Keratinocyte (primary cell): ENCODE measurements at regions not wholly inside any gene's neighbourhood (a gene's known extent, or its start where the extent isn't known, plus 50 kb on each side); places are given as distances from the start of the nearest gene placed in this dataset.

Source experiments
- CTCF ChIP-seq, 3 experiments: IDR thresholded peaks in 1 of 3; conservative IDR thresholded peaks in 1 of 3; optimal IDR thresholded peaks in 1 of 3; 2 replicates in 2 of 3; 3 replicates in 1 of 3; pipeline versions ENCODE3 to v1.5.1; 2011; ENCODE audit warnings: low read length in 3 of 3, mild to moderate bottlenecking in 3 of 3, moderate library complexity in 2 of 3, control low read depth in 1 of 3, inconsistent platforms in 1 of 3; ENCODE audit not compliant: insufficient read depth in 2 of 3; ENCODE audit errors: extremely low read depth in 1 of 3
- EZH2 ChIP-seq: IDR thresholded peaks from one replicate; pipeline ENCODE4 v1.6.1; 2012; ENCODE audit warnings: inconsistent platforms, mild to moderate bottlenecking, low read length, moderate library complexity

- TF ChIP-seq CTCF (optimal IDR thresholded peaks at IDR 0.05 in 1 of 3, IDR thresholded peaks at IDR 0.05 in 1 of 3, conservative IDR thresholded peaks at IDR 0.05 in 1 of 3; ENCODE audit: extremely low read depth in 1 of 3, insufficient read depth in 2 of 3, low read length in 3 of 3), result no peak
- TF ChIP-seq EZH2, result no peak
These were observed 92.8 kb upstream of the NMNAT3 start for GRCh38 chr3:139770577-139770976.
